Muscle of leg (tissue), 3 donors: ENCODE measurements at regions not wholly inside any gene's neighbourhood (a gene's known extent, or its start where the extent isn't known, plus 50 kb on each side); places are given as distances from the start of the nearest gene placed in this dataset.
A peak's percentile ranks its signal among the peaks of the same experiment; 100 is the strongest.

Experiments used
- DNase-seq: peaks from one replicate; pipeline ENCODE4 v3.0.0; 2013
- H3K27ac ChIP-seq: one replicate; pipeline ENCODE4 v1.5.1; 2013; ENCODE audit warnings: mild to moderate bottlenecking, low read length, control low read depth
- H3K27me3 ChIP-seq: one replicate; pipeline ENCODE4 v1.6.1; 2013; ENCODE audit warnings: low read length; ENCODE audit not compliant: control insufficient read depth, insufficient read depth
- H3K36me3 ChIP-seq: one replicate; pipeline ENCODE4 v1.6.1; 2013; ENCODE audit warnings: low read length; ENCODE audit not compliant: control insufficient read depth, insufficient read depth
- H3K4me1 ChIP-seq: one replicate; pipeline ENCODE4 v1.6.1; 2013; ENCODE audit warnings: low read length; ENCODE audit not compliant: control insufficient read depth, insufficient read depth
- H3K4me3 ChIP-seq: one replicate; pipeline ENCODE4 v1.5.1; 2013; ENCODE audit warnings: low read length, control low read depth
- H3K9me3 ChIP-seq: replicated peaks from 2 replicates; pipeline ENCODE4 v1.6.1; 2013; ENCODE audit warnings: low read depth, low read length; ENCODE audit not compliant: control insufficient read depth
- WGBS: methylation state at CpG from one replicate; pipeline ENCODE4 v1.1.5; 2013; ENCODE audit warnings: missing lambda C conversion rate; ENCODE audit not compliant: insufficient coverage; 5-methylcytosine and 5-hydroxymethylcytosine counted together

GRCh38 chr6:105800398-105800797 is 285.7 kb upstream of the PRDM1 start:
- peaks cover 4% of the 10 kb centered on the region for H3K4me1 ChIP-seq
- no peak overlapping the region for H3K4me3 ChIP-seq
- H3K9me3 ChIP-seq = no peaks in the 10 kb centered on the region
- H3K27me3 ChIP-seq = no peaks in the 10 kb centered on the region
- no CpG with 5 or more reads among the region's 2 CpGs for WGBS
- no peak overlapping the region for H3K27ac ChIP-seq
- no peak for DNase-seq
- H3K36me3 ChIP-seq = no peaks in the 10 kb centered on the region

GRCh38 chr6:105799056-105799455 is 287.1 kb upstream of the PRDM1 start:
- Histone ChIP-seq H3K9me3 (no peaks in the 10 kb centered on the region), H3K27ac (no peak overlapping the region), H3K4me3 (no peak overlapping the region), H3K4me1 (peaks cover 4% of the 10 kb centered on the region), H3K27me3 (no peaks in the 10 kb centered on the region), H3K36me3 (no peaks in the 10 kb centered on the region)
- DNase-seq = peak; percentile 73
- WGBS = 20% methylated on average over 1 of the region's 2 CpGs

- no peaks in the 10 kb centered on the region for H3K27me3 ChIP-seq
- no peaks in the 10 kb centered on the region for H3K36me3 ChIP-seq
- H3K4me3 ChIP-seq = no peak overlapping the region
- H3K4me1 ChIP-seq = peaks cover 4% of the 10 kb centered on the region
- 63% methylated on average over 2 of the region's 4 CpGs for WGBS
- H3K27ac ChIP-seq = no peak overlapping the region
- H3K9me3 ChIP-seq = no peaks in the 10 kb centered on the region
- DNase-seq = peak; percentile 79
Measured at GRCh38 chr6:105797983-105798453, 288.1 kb upstream of the PRDM1 start.

- DNase-seq = peak; percentile 36
- Histone ChIP-seq H3K27me3 (no peaks in the 10 kb centered on the region), H3K4me3 (no peak overlapping the region), H3K4me1 (peaks cover 4% of the 10 kb centered on the region), H3K27ac (no peak overlapping the region), H3K9me3 (no peaks in the 10 kb centered on the region), H3K36me3 (no peaks in the 10 kb centered on the region)
- WGBS = no CpG with 5 or more reads among the region's 4 CpGs
Measured at GRCh38 chr6:105797286-105797979, 288.7 kb upstream of the PRDM1 start.

GRCh38 chr6:105795913-105796517 is 290.1 kb upstream of the PRDM1 start:
- Histone ChIP-seq H3K36me3 (no peaks in the 10 kb centered on the region), H3K27me3 (no peaks in the 10 kb centered on the region), H3K9me3 (no peaks in the 10 kb centered on the region), H3K4me1 (peaks cover 4% of the 10 kb centered on the region), H3K27ac (no peak overlapping the region), H3K4me3 (no peak overlapping the region)
- WGBS = 81% methylated on average over 7 of the region's 9 CpGs
- no peak for DNase-seq

- no peak for DNase-seq
- H3K36me3 ChIP-seq = no peaks in the 10 kb centered on the region
- no peak overlapping the region for H3K4me3 ChIP-seq
- no peaks in the 10 kb centered on the region for H3K9me3 ChIP-seq
- no peaks in the 10 kb centered on the region for H3K27me3 ChIP-seq
- no peak overlapping the region for H3K27ac ChIP-seq
- peaks cover 4% of the 10 kb centered on the region for H3K4me1 ChIP-seq
Measured at GRCh38 chr6:105795366-105795765, 290.8 kb upstream of the PRDM1 start.

GRCh38 chr6:105794870-105795269 is 291.3 kb upstream of the PRDM1 start:
- Histone ChIP-seq H3K4me1 (peaks cover 4% of the 10 kb centered on the region), H3K9me3 (no peaks in the 10 kb centered on the region), H3K27ac (no peak overlapping the region), H3K4me3 (no peak overlapping the region), H3K36me3 (no peaks in the 10 kb centered on the region), H3K27me3 (no peaks in the 10 kb centered on the region)
- peak; percentile 39 for DNase-seq
- WGBS = no CpG with 5 or more reads among the region's 5 CpGs

GRCh38 chr6:105794239-105794638 is 291.9 kb upstream of the PRDM1 start:
- WGBS = 31% methylated on average over 2 of the region's 5 CpGs
- Histone ChIP-seq H3K4me1 (peaks cover 3% of the 10 kb centered on the region), H3K27me3 (no peaks in the 10 kb centered on the region), H3K9me3 (no peaks in the 10 kb centered on the region), H3K27ac (no peak overlapping the region), H3K36me3 (no peaks in the 10 kb centered on the region), H3K4me3 (no peak overlapping the region)
- DNase-seq = peak; percentile 60

GRCh38 chr6:105793130-105793529 is 293.0 kb upstream of the PRDM1 start:
- DNase-seq = peak; percentile 51
- no peaks in the 10 kb centered on the region for H3K9me3 ChIP-seq
- H3K27ac ChIP-seq = no peak overlapping the region
- 60% methylated on average over 1 of the region's 4 CpGs for WGBS
- no peaks in the 10 kb centered on the region for H3K36me3 ChIP-seq
- no peaks in the 10 kb centered on the region for H3K4me1 ChIP-seq
- H3K4me3 ChIP-seq = no peak overlapping the region
- H3K27me3 ChIP-seq = no peaks in the 10 kb centered on the region

GRCh38 chr6:105791583-105792318 is 294.4 kb upstream of the PRDM1 start:
- Histone ChIP-seq H3K27ac (no peak overlapping the region), H3K9me3 (no peaks in the 10 kb centered on the region), H3K36me3 (no peaks in the 10 kb centered on the region), H3K4me3 (no peak overlapping the region), H3K27me3 (no peaks in the 10 kb centered on the region), H3K4me1 (no peaks in the 10 kb centered on the region)
- DNase-seq = no peak
- WGBS = 80% methylated on average over 2 of the region's 5 CpGs
